Pancreas (tissue), 10 donors: ENCODE measurements at regions not wholly inside any gene's neighbourhood (a gene's known extent, or its start where the extent isn't known, plus 50 kb on each side); places are given as distances from the start of the nearest gene placed in this dataset.

ENCODE experiments used
- ATAC-seq, 4 donors: fragments of 200-7000 bp; cut with Tn5 transposase; one replicate each; pipeline versions ENCODE4 v1.8.0 to v1.9.1; 2020; ENCODE audit warnings: mild to moderate bottlenecking in 4 of 4, moderate library complexity in 4 of 4
- DNase-seq, 6 donors: peaks; one replicate each; pipeline ENCODE4 v3.0.0-alpha.2; 2020
- FAIRE-seq: peaks from 2 replicates; lab custom pipeline; 2012; peaks lifted over from hg19 to GRCh38; lab: Jason Lieb, UNC
- H3K27ac ChIP-seq, 4 donors: fragments of 200-600 bp; sonication (generic); 1 replicate in 3 of 4; 2 replicates in 1 of 4; pipeline versions ENCODE4 v1.5.0 to v1.8.0; 2020
- H3K27me3 ChIP-seq, 4 donors: fragments of 200-600 bp; one replicate each; pipeline ENCODE4 v1.8.0; 2021
- H3K36me3 ChIP-seq, 3 donors: fragments of 200-600 bp; sonication (generic) in 1 of 3; one replicate each; pipeline versions ENCODE4 v1.5.0 to v1.8.0; 2020 to 2021
- H3K4me1 ChIP-seq, 3 donors: fragments of 200-600 bp; one replicate each; pipeline ENCODE4 v1.8.0; 2021
- H3K4me3 ChIP-seq, 4 donors: fragments of 200-600 bp; sonication (generic) in 2 of 4; one replicate each; pipeline versions ENCODE4 v1.5.0 to v1.8.0; 2020 to 2021
- H3K9me3 ChIP-seq, 4 donors: fragments of 200-600 bp; one replicate each; pipeline ENCODE4 v1.8.0; 2021
- CTCF ChIP-seq, 4 donors: fragments of 200-600 bp; sonication (generic) in 3 of 4; IDR thresholded peaks; one replicate each; pipeline versions ENCODE4 v1.5.0 to v1.8.0; 2021; ENCODE audit warnings: antibody characterized with exemption in 4 of 4
- WGBS, 2 donors: extraction: QIAGEN DNeasy Blood & Tissue Kit; methylation state at CpG; one replicate each; pipeline ENCODE4 v1.1.7; 2013; 5-methylcytosine and 5-hydroxymethylcytosine counted together
- intact Hi-C, 3 donors: fragments of 100-400 bp; cut with DNase I; formaldehyde crosslinking; loops; one replicate each; pipeline versions ENCODE4 v1.11.1 to v1.14.2; 2022
- donor health status: healthy with polysubstance abuse.
- donor health status: DM: no; HTN: no; CAD: no; lungs with moderate emphysema.
- donor health status: DM: no; HTN: no; CAD: no.
- donor health status: control.
- donor health status: control.
- donor health status: Bipolar disorder and iron deficiency.
- donor health status: DM: yes; HTN: yes; CAD: no.
- donor health status: DM: no; HTN: no; CAD: no.
- donor health status: DM: no; HTN: no; CAD: no.
- donor health status: DM: yes; HTN: yes; CAD: no.

DNA sequence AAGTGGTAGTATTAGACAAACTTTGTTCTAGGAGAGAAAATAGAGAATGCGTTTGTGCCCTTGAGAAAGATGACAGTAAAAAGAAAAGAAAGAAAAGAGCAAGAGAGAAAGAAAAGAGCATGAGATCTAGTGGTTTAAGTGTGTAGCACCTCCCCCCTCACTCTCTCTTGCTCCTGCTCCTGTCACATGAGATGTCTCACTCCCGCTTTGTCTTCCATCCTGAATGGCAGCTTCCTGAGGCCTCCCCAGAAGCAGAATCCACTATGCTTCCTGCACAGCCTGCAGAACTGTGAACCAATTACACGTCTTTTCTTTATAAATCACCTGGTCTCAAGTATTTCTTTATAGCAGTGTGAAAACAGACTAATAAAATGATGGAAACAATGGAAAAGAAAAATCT lies 499.6 kb downstream of the ACTRT1 start:
- Histone ChIP-seq H3K36me3 (no peaks in the 10 kb centered on the region), H3K4me1 (no peaks in the 10 kb centered on the region), H3K27ac (no peak overlapping the region), H3K27me3 (no peaks in the 10 kb centered on the region), H3K9me3 (no peaks in the 10 kb centered on the region), H3K4me3 (no peak overlapping the region)
- no peak for TF ChIP-seq CTCF (IDR thresholded peaks at IDR 0.05)
- WGBS, 2 donors = 21 to 37% methylated on average over 3 of the region's 3 CpGs
- intact Hi-C loops = no loop called here
- no peak for ATAC-seq
- DNase-seq = no peak
- FAIRE-seq = no peak

- DNase-seq = no peak
- H3K4me3 ChIP-seq = no peak overlapping the region
- no peak for TF ChIP-seq CTCF (IDR thresholded peaks at IDR 0.05)
- no peaks in the 10 kb centered on the region for H3K36me3 ChIP-seq
- ATAC-seq = no peak
- peaks cover 0 to 4% (median 0%) of the 10 kb centered on the region in 4 donors for H3K27me3 ChIP-seq
- H3K27ac ChIP-seq = no peak overlapping the region
- H3K9me3 ChIP-seq = no peaks in the 10 kb centered on the region
- 57 to 67% methylated on average over 4 of the region's 4 CpGs for WGBS, 2 donors
- no peak for FAIRE-seq
- intact Hi-C loops = no loop called here
- H3K4me1 ChIP-seq = no peaks in the 10 kb centered on the region
Measured at GRCh38 chrX:127519323-127519722, 532.9 kb downstream of the ACTRT1 start.

GRCh38 chrX:127490000-127490399 lies 562.2 kb downstream of the ACTRT1 start:
- intact Hi-C loops = no loop called here
- no peaks in the 10 kb centered on the region for H3K9me3 ChIP-seq
- ATAC-seq = no peak
- H3K4me3 ChIP-seq = no peak overlapping the region
- WGBS, 2 donors = 70 to 72% methylated on average over 1 of the region's 1 CpG
- no peak overlapping the region for H3K27ac ChIP-seq
- DNase-seq = no peak
- H3K36me3 ChIP-seq = no peaks in the 10 kb centered on the region
- no peak for FAIRE-seq
- H3K4me1 ChIP-seq = no peaks in the 10 kb centered on the region
- no peak for TF ChIP-seq CTCF (IDR thresholded peaks at IDR 0.05)
- no peaks in the 10 kb centered on the region for H3K27me3 ChIP-seq

DNA sequence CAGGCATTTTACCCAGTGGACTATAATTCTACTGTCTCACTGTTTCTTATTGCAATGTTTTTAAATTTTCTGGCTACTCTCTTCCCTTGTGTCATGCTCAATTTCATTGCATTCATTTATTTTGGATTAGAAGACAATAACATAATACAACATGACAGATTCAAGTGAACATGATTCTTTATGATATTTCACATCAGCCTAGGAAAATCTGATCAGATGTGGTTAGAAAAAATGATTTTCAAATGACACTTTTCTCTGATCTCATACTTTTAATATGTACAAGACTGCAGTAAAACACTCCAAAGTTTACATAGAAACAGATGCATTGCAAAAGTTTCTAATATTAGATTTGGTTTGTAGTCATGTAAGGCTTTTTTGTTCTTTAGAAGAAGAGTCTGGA lies 586.0 kb downstream of the ACTRT1 start:
- no peaks in the 10 kb centered on the region for H3K27me3 ChIP-seq
- no peak for ATAC-seq

DNA sequence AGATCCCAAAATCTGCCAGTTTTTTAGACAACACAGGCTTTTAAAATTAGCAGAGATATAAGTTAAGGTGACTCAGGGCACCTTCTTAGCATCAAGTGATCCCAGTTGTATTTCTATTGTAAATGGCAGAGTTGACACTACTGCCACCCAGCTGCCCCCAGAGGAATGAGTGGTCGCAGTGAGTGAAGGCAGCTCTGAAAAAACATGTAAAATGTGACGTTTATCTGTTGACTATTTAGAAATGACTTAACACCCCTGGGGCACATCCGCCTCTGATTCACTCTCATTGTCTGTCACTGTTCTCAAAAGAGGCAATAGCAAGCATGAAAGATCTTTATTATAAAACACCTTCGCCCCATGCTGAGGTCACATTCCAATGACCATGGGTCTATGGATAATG lies 592.4 kb downstream of the ACTRT1 start:
- no peak for ATAC-seq
- intact Hi-C loops = no loop called here
- H3K4me3 ChIP-seq = no peak overlapping the region
- no peaks in the 10 kb centered on the region for H3K9me3 ChIP-seq
- no peaks in the 10 kb centered on the region for H3K4me1 ChIP-seq
- no peaks in the 10 kb centered on the region for H3K27me3 ChIP-seq
- H3K36me3 ChIP-seq = no peaks in the 10 kb centered on the region
- FAIRE-seq = no peak
- no peak for DNase-seq
- 36 to 44% methylated on average over 4 of the region's 4 CpGs for WGBS, 2 donors
- no peak overlapping the region for H3K27ac ChIP-seq
- TF ChIP-seq CTCF (IDR thresholded peaks at IDR 0.05) = no peak

More for the DNA sequence above, 586.0 kb downstream of the ACTRT1 start:
- no peak overlapping the region for H3K27ac ChIP-seq
- no peaks in the 10 kb centered on the region for H3K4me1 ChIP-seq
- TF ChIP-seq CTCF (IDR thresholded peaks at IDR 0.05) = no peak
- no peaks in the 10 kb centered on the region for H3K36me3 ChIP-seq
- H3K4me3 ChIP-seq = no peak overlapping the region
- no peak for FAIRE-seq
- H3K9me3 ChIP-seq = no peaks in the 10 kb centered on the region
- intact Hi-C loops = no loop called here
- no peak for DNase-seq
